GM12892 (cell line): ENCODE measurements at regions not wholly inside any gene's neighbourhood (a gene's known extent, or its start where the extent isn't known, plus 50 kb on each side); places are given as distances from the start of the nearest gene placed in this dataset.

Experiments used
- POLR2A ChIP-seq: IDR thresholded peaks from 2 replicates; pipeline ENCODE4 v1.6.1; 2011; ENCODE audit warnings: low read depth, low read length, control low read depth
- POLR2AphosphoS5 ChIP-seq: IDR thresholded peaks from 2 replicates; pipeline ENCODE4 v1.6.1; 2011; ENCODE audit warnings: low read depth, low read length, control low read depth
- TAF1 ChIP-seq: IDR thresholded peaks from 2 replicates; pipeline ENCODE4 v1.6.1; 2011; ENCODE audit warnings: low read depth, mild to moderate bottlenecking, control low read depth, low read length, borderline replicate concordance

DNA sequence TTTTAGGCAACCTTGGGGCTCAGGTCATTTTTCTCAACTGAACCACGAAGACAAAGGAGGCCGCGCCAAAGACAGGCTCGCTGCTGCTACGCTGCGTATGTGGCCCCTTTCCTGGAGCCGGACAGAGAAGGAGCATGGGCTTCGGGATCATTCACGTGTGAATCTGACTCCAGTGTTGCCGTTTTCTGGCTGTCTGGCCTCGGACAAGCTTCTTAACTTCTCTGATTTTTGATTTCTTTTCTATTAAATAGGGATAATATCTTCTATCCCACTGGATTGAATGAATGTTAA, 50.8 kb upstream of the ZNF366 start:
- no peak for TF ChIP-seq POLR2A
- no peak for TF ChIP-seq POLR2AphosphoS5
- TF ChIP-seq TAF1: no peak
